ENCODE measurements at regions not wholly inside any gene's neighbourhood (a gene's known extent, or its start where the extent isn't known, plus 50 kb on each side); places are given as distances from the start of the nearest gene placed in this dataset.

DNA sequence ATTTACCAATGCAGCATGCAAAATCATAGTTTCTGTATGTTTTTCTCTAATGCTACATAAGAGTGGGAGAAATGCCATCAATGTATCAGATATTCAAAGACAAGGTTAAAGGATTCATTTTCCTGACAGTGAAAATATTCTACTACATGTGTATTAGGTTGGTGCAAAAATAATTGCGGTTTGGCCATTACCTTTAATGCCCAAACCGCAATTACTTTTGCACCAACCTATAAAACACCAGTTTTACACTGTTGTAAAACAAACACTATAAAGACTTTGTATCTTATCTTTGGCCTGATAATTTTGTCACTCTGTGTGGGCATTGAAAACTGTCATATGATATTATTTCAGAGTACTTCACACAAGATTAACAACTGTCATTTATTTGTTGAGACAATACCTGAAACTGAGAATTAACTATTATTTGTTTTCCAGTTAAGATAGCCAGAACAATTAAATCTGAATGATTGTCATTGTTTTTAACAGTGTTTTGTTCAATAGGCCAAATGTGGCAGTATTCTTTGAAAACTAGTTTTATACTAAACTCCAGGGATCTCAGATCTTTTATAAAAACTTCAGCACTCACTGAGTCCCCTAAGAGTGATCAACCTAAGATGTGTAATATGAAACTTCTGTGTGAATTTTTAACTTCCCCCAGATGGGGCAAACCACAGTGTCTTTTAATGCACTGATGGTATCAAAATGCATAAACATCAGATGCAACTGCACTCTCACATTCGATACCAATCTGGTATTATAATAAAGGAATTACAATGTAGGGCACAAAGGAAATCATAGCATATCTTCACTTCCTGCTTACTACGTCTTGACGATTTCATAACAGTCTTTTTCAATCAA, 53.8 kb upstream of the FBN2 start:
- intact Hi-C loops (cut with DNase I), result no loop called here
- DNase-seq, result no peak
- 43% methylated on average over 5 of the region's 5 CpGs for WGBS (ENCODE audit: insufficient coverage, low coverage, low lambda C conversion rate, missing lambda C conversion rate)

DNA sequence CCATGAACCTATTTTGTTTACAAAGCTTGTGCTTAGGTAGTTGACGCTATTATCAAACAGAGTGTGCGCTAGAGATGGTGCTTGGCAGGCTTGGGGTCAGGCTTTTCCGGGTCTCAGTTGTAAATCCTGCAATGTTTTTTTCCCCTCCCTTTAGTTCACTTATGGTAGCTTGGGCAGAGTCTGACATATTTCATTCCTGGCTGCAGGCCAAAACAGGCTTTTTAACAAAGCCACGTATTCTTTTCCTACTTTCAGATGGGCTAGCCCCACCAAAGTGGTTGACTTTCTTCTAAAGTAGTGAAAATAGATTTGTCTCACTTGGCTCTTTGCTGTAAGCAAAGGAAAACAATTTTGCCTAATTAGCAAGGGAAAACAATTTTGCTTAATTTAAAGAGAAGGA, 58.0 kb upstream of the FBN2 start:
- ATAC-seq, result no peak
- Histone ChIP-seq H3K9me3 (no peaks in the 10 kb centered on the region), H3K4me1 (no peaks in the 10 kb centered on the region), H3K4me3 (no peak overlapping the region), H3K27me3 (no peaks in the 10 kb centered on the region), H3K27ac (no peak overlapping the region), H3K36me3 (no peaks in the 10 kb centered on the region)
- no peak for DNase-seq
- TF ChIP-seq POLR2A (IDR thresholded peaks at IDR 0.05), result no peak
- TF ChIP-seq, protein P1, sequence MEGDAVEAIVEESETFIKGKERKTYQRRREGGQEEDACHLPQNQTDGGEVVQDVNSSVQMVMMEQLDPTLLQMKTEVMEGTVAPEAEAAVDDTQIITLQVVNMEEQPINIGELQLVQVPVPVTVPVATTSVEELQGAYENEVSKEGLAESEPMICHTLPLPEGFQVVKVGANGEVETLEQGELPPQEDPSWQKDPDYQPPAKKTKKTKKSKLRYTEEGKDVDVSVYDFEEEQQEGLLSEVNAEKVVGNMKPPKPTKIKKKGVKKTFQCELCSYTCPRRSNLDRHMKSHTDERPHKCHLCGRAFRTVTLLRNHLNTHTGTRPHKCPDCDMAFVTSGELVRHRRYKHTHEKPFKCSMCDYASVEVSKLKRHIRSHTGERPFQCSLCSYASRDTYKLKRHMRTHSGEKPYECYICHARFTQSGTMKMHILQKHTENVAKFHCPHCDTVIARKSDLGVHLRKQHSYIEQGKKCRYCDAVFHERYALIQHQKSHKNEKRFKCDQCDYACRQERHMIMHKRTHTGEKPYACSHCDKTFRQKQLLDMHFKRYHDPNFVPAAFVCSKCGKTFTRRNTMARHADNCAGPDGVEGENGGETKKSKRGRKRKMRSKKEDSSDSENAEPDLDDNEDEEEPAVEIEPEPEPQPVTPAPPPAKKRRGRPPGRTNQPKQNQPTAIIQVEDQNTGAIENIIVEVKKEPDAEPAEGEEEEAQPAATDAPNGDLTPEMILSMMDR (IDR thresholded peaks at IDR 0.05), result no peak
- intact Hi-C loops (cut with DNase I), result no loop called here
- WGBS (ENCODE audit: insufficient coverage, low coverage, low lambda C conversion rate, missing lambda C conversion rate), result 57% methylated on average over 4 of the region's 4 CpGs

More for the DNA sequence above, 53.8 kb upstream of the FBN2 start:
- no peak overlapping the region for H3K4me3 ChIP-seq
- no peaks in the 10 kb centered on the region for H3K9me3 ChIP-seq
- ATAC-seq, result no peak
- no peak overlapping the region for H3K27ac ChIP-seq
- H3K4me1 ChIP-seq, result no peaks in the 10 kb centered on the region
- no peaks in the 10 kb centered on the region for H3K27me3 ChIP-seq
- no peak for TF ChIP-seq POLR2A (IDR thresholded peaks at IDR 0.05)
- TF ChIP-seq, protein P1 (IDR thresholded peaks at IDR 0.05), result no peak
- no peaks in the 10 kb centered on the region for H3K36me3 ChIP-seq

GRCh38 chr5:128597156-128597555, 59.1 kb upstream of the FBN2 start:
- Histone ChIP-seq H3K27me3 (no peaks in the 10 kb centered on the region), H3K4me1 (no peaks in the 10 kb centered on the region), H3K4me3 (no peak overlapping the region), H3K36me3 (no peaks in the 10 kb centered on the region), H3K9me3 (no peaks in the 10 kb centered on the region), H3K27ac (no peak overlapping the region)
- TF ChIP-seq POLR2A (IDR thresholded peaks at IDR 0.05), result no peak
- TF ChIP-seq, protein P1 (IDR thresholded peaks at IDR 0.05), result no peak
- no peak for ATAC-seq
- intact Hi-C loops (cut with DNase I), result no loop called here
- 57% methylated on average over 3 of the region's 3 CpGs for WGBS (ENCODE audit: insufficient coverage, low coverage, low lambda C conversion rate, missing lambda C conversion rate)
- DNase-seq, result no peak

DNA sequence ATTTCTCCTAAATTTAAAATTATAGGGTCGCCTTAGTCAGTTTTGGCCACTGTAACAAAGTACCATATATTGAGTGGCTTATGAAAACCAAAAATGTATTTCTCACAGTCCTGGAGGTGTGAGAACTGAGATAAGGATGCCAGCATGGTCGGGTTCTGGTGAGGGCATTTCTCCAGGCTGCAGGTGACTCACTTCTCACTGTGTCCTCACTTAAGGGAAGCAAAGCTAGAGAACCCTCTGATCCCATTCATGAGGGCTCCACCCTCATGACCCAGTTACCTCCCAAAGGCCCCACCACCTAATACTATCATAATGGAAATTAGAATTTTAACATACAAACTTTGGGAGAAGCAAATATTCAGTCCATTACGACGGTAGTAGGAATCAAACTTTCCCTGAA, 75.1 kb upstream of the FBN2 start:
- H3K36me3 ChIP-seq, result no peaks in the 10 kb centered on the region
- WGBS (ENCODE audit: insufficient coverage, low coverage, low lambda C conversion rate, missing lambda C conversion rate), result 39% methylated on average over 4 of the region's 4 CpGs
- no peaks in the 10 kb centered on the region for H3K9me3 ChIP-seq
- H3K27ac ChIP-seq, result no peak overlapping the region
- no peaks in the 10 kb centered on the region for H3K4me1 ChIP-seq
- no peak for DNase-seq
- intact Hi-C loops (cut with DNase I), result no loop called here
- H3K4me3 ChIP-seq, result no peak overlapping the region
- TF ChIP-seq POLR2A (IDR thresholded peaks at IDR 0.05), result no peak
- TF ChIP-seq, protein P1 (IDR thresholded peaks at IDR 0.05), result no peak
- no peak for ATAC-seq
- H3K27me3 ChIP-seq, result no peaks in the 10 kb centered on the region
